H1 (cell line): ENCODE measurements at regions not wholly inside any gene's neighbourhood (a gene's known extent, or its start where the extent isn't known, plus 50 kb on each side); places are given as distances from the start of the nearest gene placed in this dataset.

Source experiments
- CTCF ChIA-PET: fragments of 300-600 bp; sonication (Branson Sonifier 250); formaldehyde crosslinking; loops from one replicate; lab custom pipeline; 2021; ENCODE audit not compliant: partially characterized antibody; lab: Charles Lee
- POLR2A ChIA-PET: fragments of 300-600 bp; sonication (Branson Sonifier 250); formaldehyde crosslinking; loops from one replicate; lab custom pipeline; 2021; ENCODE audit warnings: inconsistent platforms; ENCODE audit not compliant: partially characterized antibody; lab: Charles Lee
- DNase-seq, 2 experiments: peaks; one replicate each; pipeline versions ENCODE4 v3.0.0 to v3.0.0-alpha.2; 2010 to 2022; ENCODE audit warnings: low spot score in 2 of 2, low read depth in 1 of 2, mixed read lengths in 1 of 2
- FAIRE-seq: peaks from 2 replicates; lab custom pipeline; 2011; peaks lifted over from hg19 to GRCh38; lab: Jason Lieb, UNC
- H2AFZ ChIP-seq: 2 replicates; pipeline ENCODE4 v1.8.1; 2012; ENCODE audit warnings: low read length, inconsistent platforms
- H2AK5ac ChIP-seq: 2 replicates; pipeline ENCODE4 v1.6.1; 2013; ENCODE audit warnings: low read depth, low read length
- H2BK120ac ChIP-seq: replicated peaks from 2 replicates; pipeline ENCODE3; 2013; ENCODE audit warnings: low read depth, low read length, inconsistent platforms
- H2BK12ac ChIP-seq: 2 replicates; pipeline ENCODE4 v1.6.1; 2013; ENCODE audit warnings: low read depth, low read length
- H2BK15ac ChIP-seq: 2 replicates; pipeline ENCODE4 v1.6.1; 2013; ENCODE audit warnings: low read length
- H2BK20ac ChIP-seq: 2 replicates; pipeline ENCODE4 v1.6.1; 2013; ENCODE audit warnings: low read length
- H2BK5ac ChIP-seq: 2 replicates; pipeline ENCODE4 v1.6.1; 2013; ENCODE audit warnings: low read depth, low read length
- H3K14ac ChIP-seq: 2 replicates; pipeline ENCODE4 v1.6.1; 2013; ENCODE audit warnings: inconsistent platforms; ENCODE audit not compliant: insufficient read length
- H3K18ac ChIP-seq: 2 replicates; pipeline ENCODE4 v1.6.1; 2013; ENCODE audit warnings: low read length; ENCODE audit errors: extremely low read depth
- H3K23ac ChIP-seq: 2 replicates; pipeline ENCODE4 v1.6.1; 2013; ENCODE audit warnings: inconsistent platforms; ENCODE audit not compliant: insufficient read length
- H3K23me2 ChIP-seq: 2 replicates; pipeline ENCODE4 v1.6.1; 2013; ENCODE audit warnings: low read depth, low read length
- H3K27ac ChIP-seq: 2 replicates; pipeline ENCODE4 v1.6.1; 2011; ENCODE audit warnings: low read depth, low read length, inconsistent platforms
- H3K27me3 ChIP-seq, 4 experiments: replicated peaks in 1 of 4; 1 replicate in 1 of 4; 2 replicates in 3 of 4; pipeline versions ENCODE4 v1.6.1 to v1.8.1; 2011 to 2013; ENCODE audit warnings: low read length in 3 of 4, mild to moderate bottlenecking in 3 of 4, inconsistent platforms in 2 of 4, mixed read lengths in 2 of 4, moderate library complexity in 1 of 4; ENCODE audit not compliant: control insufficient read depth in 3 of 4, insufficient read depth in 3 of 4; ENCODE audit errors: extremely low read depth in 1 of 4
- H3K36me3 ChIP-seq, 4 experiments: 2 replicates each; pipeline versions ENCODE4 v1.6.1 to v1.8.1; 2011 to 2013; ENCODE audit warnings: mild to moderate bottlenecking in 4 of 4, low read length in 3 of 4, moderate library complexity in 2 of 4, control low read depth in 1 of 4, inconsistent platforms in 1 of 4; ENCODE audit not compliant: insufficient read depth in 4 of 4, control insufficient read depth in 2 of 4
- H3K4ac ChIP-seq: replicated peaks from 2 replicates; pipeline ENCODE3; 2013; ENCODE audit warnings: low read length, low read depth, mixed read lengths, inconsistent platforms; ENCODE audit not compliant: insufficient read length
- H3K4me1 ChIP-seq, 4 experiments: replicated peaks in 1 of 4; 1 replicate in 1 of 4; 2 replicates in 3 of 4; pipeline versions ENCODE4 v1.6.1 to v1.8.1; 2011 to 2013; ENCODE audit warnings: low read length in 3 of 4, inconsistent platforms in 2 of 4, mixed read lengths in 1 of 4; ENCODE audit not compliant: insufficient read depth in 4 of 4, control insufficient read depth in 3 of 4
- H3K4me2 ChIP-seq, 2 experiments: 2 replicates each; pipeline versions ENCODE4 v1.6.1 to v1.8.1; 2011 to 2013; ENCODE audit warnings: low read depth in 2 of 2, low read length in 2 of 2, control low read depth in 1 of 2, inconsistent platforms in 1 of 2, mild to moderate bottlenecking in 1 of 2; ENCODE audit not compliant: insufficient read depth in 1 of 2
- H3K4me3 ChIP-seq, 4 experiments: fragments of 200-600, 300-600 bp in 1 of 4; sonication (generic), shearing (Covaris generic), sonication (Bioruptor Twin) in 1 of 4; 2 replicates each; pipeline versions ENCODE4 v1.5.1 to v1.8.1; 2011 to 2016; ENCODE audit warnings: low read length in 4 of 4, low read depth in 3 of 4, control low read depth in 2 of 4, inconsistent platforms in 2 of 4, mild to moderate bottlenecking in 2 of 4, mixed read lengths in 1 of 4, moderate library complexity in 1 of 4; ENCODE audit not compliant: insufficient read depth in 2 of 4; ENCODE audit errors: extremely low read depth in 1 of 4
- H3K56ac ChIP-seq: replicated peaks from 2 replicates; pipeline ENCODE3; 2013; ENCODE audit warnings: low read depth, mild to moderate bottlenecking, mixed read lengths, low read length, inconsistent platforms; ENCODE audit not compliant: insufficient read length
- H3K79me1 ChIP-seq: 2 replicates; pipeline ENCODE4 v1.6.1; 2013; ENCODE audit warnings: low read depth, low read length, control low read depth
- H3K79me2 ChIP-seq, 2 experiments: 2 replicates each; pipeline versions ENCODE4 v1.6.1 to v1.8.1; 2012 to 2013; ENCODE audit warnings: low read length in 2 of 2, mild to moderate bottlenecking in 2 of 2, inconsistent platforms in 1 of 2; ENCODE audit not compliant: insufficient read depth in 2 of 2, control insufficient read depth in 1 of 2
- H3K9ac ChIP-seq, 4 experiments: replicated peaks in 1 of 4; 1 replicate in 1 of 4; 2 replicates in 3 of 4; pipeline versions ENCODE4 v1.6.1 to v1.8.1; 2011 to 2013; ENCODE audit warnings: low read depth in 3 of 4, low read length in 3 of 4, control low read depth in 2 of 4, mild to moderate bottlenecking in 2 of 4, moderate library complexity in 2 of 4, inconsistent platforms in 1 of 4; ENCODE audit errors: extremely low read depth in 1 of 4
- H3K9me3 ChIP-seq, 2 experiments: 2 replicates each; pipeline versions ENCODE4 v1.6.1 to v1.8.1; 2012 to 2013; ENCODE audit warnings: mild to moderate bottlenecking in 2 of 2, moderate library complexity in 2 of 2, control low read depth in 1 of 2, inconsistent platforms in 1 of 2, low read depth in 1 of 2, low read length in 1 of 2, mixed read lengths in 1 of 2; ENCODE audit not compliant: insufficient read depth in 2 of 2
- H4K20me1 ChIP-seq, 2 experiments: replicated peaks in 1 of 2; 2 replicates each; pipeline versions ENCODE3 to v1.8.1; 2011 to 2013; ENCODE audit warnings: inconsistent platforms in 2 of 2, low read length in 2 of 2, mild to moderate bottlenecking in 1 of 2; ENCODE audit not compliant: insufficient read depth in 2 of 2, control insufficient read depth in 1 of 2
- H4K5ac ChIP-seq: 2 replicates; pipeline ENCODE4 v1.6.1; 2013; ENCODE audit warnings: low read length, low read depth, mixed read lengths, inconsistent platforms; ENCODE audit not compliant: insufficient read length
- H4K8ac ChIP-seq: 2 replicates; pipeline ENCODE4 v1.8.0; 2013; ENCODE audit warnings: mild to moderate bottlenecking, moderate library complexity, low read length, inconsistent platforms; ENCODE audit not compliant: insufficient read depth; ENCODE audit errors: extremely low read depth
- H4K91ac ChIP-seq: replicated peaks from 2 replicates; pipeline ENCODE3; 2013; ENCODE audit warnings: low read length, mixed read lengths, inconsistent platforms; ENCODE audit not compliant: insufficient read length
- HDAC6 ChIP-seq: IDR thresholded peaks from one replicate; pipeline ENCODE4 v1.7.1; 2012; ENCODE audit warnings: low read depth, mild to moderate bottlenecking, inconsistent platforms, low read length, moderate library complexity
- WGBS, 2 experiments: shearing (Covaris generic) in 1 of 2; methylation state at CpG; one replicate each; pipeline versions ENCODE4 v1.1.6 to v1.1.7; 2013 to 2015; ENCODE audit warnings: low lambda C conversion rate in 2 of 2, mixed read lengths in 2 of 2, inconsistent platforms in 1 of 2, low coverage in 1 of 2, missing lambda C conversion rate in 1 of 2; ENCODE audit not compliant: insufficient replicate concordance in 2 of 2, insufficient coverage in 1 of 2, insufficient read length in 1 of 2; ENCODE audit errors: extremely low coverage in 1 of 2, missing lambda C conversion rate in 1 of 2; 5-methylcytosine and 5-hydroxymethylcytosine counted together

DNA sequence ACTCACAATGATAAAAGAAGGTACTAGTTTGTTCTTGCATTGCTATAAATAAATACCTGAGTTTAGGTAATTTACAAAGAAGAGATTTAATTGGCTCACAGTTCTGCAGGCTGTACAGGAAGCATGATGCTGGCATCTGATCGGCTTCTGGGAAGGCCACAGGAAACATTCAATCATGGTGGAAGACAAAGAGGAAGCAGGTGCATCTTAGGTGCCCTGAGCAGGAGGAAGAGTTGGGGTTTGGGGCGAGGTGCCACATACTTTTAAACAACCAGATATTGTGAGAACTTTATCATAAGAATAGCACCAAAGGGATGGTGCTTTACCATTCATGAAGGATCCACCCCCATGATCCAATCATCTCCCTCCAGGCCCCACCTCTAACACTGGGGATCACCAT lies 752.6 kb upstream of the FLRT2 start:
- Histone ChIP-seq H2BK15ac (no peak overlapping the region), H4K20me1 (no peaks in the 10 kb centered on the region), H2BK20ac (no peak overlapping the region), H4K5ac (no peak overlapping the region), H3K23me2 (no peaks in the 10 kb centered on the region), H3K56ac (no peak overlapping the region), H3K4me3 (no peak overlapping the region), H2BK5ac (no peak overlapping the region), H2BK12ac (no peak overlapping the region), H2BK120ac (no peak overlapping the region), H2AFZ (no peak overlapping the region), H3K36me3 (no peaks in the 10 kb centered on the region), H2AK5ac (no peak overlapping the region), H3K4ac (no peak overlapping the region), H3K79me1 (no peaks in the 10 kb centered on the region), H3K4me1 (no peaks in the 10 kb centered on the region), H3K27me3 (no peaks in the 10 kb centered on the region), H3K4me2 (no peak overlapping the region), H4K8ac (no peak overlapping the region), H3K18ac (no peak overlapping the region), H3K79me2 (no peaks in the 10 kb centered on the region), H4K91ac (no peak overlapping the region), H3K27ac (no peak overlapping the region), H3K23ac (no peak overlapping the region), H3K9me3 (no peaks in the 10 kb centered on the region), H3K14ac (no peak overlapping the region), H3K9ac (no peak overlapping the region)
- no peak for FAIRE-seq
- DNase-seq, result no peak
- CTCF ChIA-PET, result no interaction called here
- POLR2A ChIA-PET, result no interaction called here
- 92% methylated on average over 2 of the region's 2 CpGs; no CpG with 5 or more reads in 1 of the 2 experiments for WGBS, 2 experiments
- TF ChIP-seq HDAC6, result no peak
